ENCODE measurements at regions not wholly inside any gene's neighbourhood (a gene's known extent, or its start where the extent isn't known, plus 50 kb on each side); places are given as distances from the start of the nearest gene placed in this dataset.

DNA sequence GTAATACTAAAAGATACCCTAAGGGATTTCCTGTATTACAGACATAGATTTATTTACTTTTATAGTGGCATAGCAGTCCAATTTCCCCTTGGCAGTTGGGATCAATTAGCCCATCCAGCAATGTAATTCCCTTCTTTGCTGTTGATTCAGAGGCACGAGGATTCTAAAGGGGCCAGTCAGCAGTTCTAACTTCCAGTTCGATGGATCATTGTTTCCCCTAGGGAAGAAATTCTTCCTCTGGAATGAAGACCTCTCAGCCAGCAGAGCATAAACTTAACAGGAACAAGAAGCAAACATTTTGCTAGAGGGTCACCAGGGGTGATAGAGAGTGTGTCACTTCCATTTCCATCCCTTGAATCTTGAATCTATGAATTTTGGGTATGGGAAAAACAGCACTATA is 395.7 kb upstream of the NOVA1 start:
- no peaks in the 10 kb centered on the region for H3K36me3 ChIP-seq (ENCODE audit: control insufficient read depth in 2 of 2, insufficient read depth in 2 of 2, low read length in 1 of 2)
- H3K27ac ChIP-seq (ENCODE audit: low read depth in 2 of 2, low read length in 1 of 2), result no peak overlapping the region
- no peaks in the 10 kb centered on the region for H3K9me3 ChIP-seq (ENCODE audit: control insufficient read depth in 2 of 2, insufficient read depth in 1 of 2, low read depth in 1 of 2, low read length in 1 of 2)
- no peaks in the 10 kb centered on the region for H3K27me3 ChIP-seq (ENCODE audit: control insufficient read depth in 1 of 2, insufficient read depth in 2 of 2, low read length in 2 of 2)
- WGBS, 2 donors, result 17 to 41% methylated on average over 2 of the region's 2 CpGs
- no peak overlapping the region for H3K4me3 ChIP-seq (ENCODE audit: low read depth in 1 of 2, low read length in 2 of 2)
- no peaks in the 10 kb centered on the region for H3K4me1 ChIP-seq (ENCODE audit: control insufficient read depth in 2 of 2, insufficient read depth in 2 of 2, low read length in 1 of 2)

DNA sequence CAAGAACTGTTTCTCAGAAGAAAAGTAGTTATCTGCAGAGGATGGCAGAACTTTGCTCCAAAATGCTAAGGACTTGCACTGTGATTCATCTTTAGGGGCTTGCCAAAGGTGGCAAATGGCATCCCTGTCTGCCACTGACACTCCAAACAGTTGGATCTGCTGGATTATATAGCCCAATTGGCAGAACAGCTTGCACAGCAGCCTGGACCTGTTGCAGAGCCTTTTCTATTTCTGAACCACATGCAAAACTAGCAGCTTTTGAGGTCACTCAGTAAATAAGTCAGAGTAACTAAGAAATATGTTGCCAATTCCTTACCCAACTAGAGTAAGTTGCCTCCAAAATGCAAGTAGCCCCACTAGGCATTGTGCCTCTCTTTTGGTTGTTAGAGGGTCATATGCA is 397.5 kb upstream of the NOVA1 start:
- no peaks in the 10 kb centered on the region for H3K9me3 ChIP-seq (ENCODE audit: control insufficient read depth in 2 of 2, insufficient read depth in 1 of 2, low read depth in 1 of 2, low read length in 1 of 2)
- no peak overlapping the region for H3K27ac ChIP-seq (ENCODE audit: low read depth in 2 of 2, low read length in 1 of 2)
- no peaks in the 10 kb centered on the region for H3K36me3 ChIP-seq (ENCODE audit: control insufficient read depth in 2 of 2, insufficient read depth in 2 of 2, low read length in 1 of 2)
- no peaks in the 10 kb centered on the region for H3K4me1 ChIP-seq (ENCODE audit: control insufficient read depth in 2 of 2, insufficient read depth in 2 of 2, low read length in 1 of 2)
- H3K4me3 ChIP-seq (ENCODE audit: low read depth in 1 of 2, low read length in 2 of 2), result no peak overlapping the region
- H3K27me3 ChIP-seq (ENCODE audit: control insufficient read depth in 1 of 2, insufficient read depth in 2 of 2, low read length in 2 of 2), result no peaks in the 10 kb centered on the region

DNA sequence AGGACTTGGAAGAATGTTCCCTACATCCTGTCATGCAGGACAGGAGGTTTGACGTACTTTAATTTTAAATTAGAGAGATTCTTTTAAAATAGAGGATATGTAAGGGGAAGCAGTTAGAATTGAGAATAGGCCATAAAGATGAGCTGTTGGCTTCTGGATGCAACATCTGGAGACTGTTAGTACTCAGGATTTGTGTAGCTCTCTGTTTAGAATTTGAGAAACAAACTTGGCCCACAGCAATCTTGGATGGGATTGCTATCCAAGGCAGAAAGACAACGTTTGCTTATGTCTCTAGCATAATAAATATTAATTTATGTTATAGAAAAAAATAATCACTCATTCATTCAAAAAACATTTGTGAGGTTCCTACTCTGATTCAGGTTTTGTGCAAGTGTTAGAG is 398.4 kb upstream of the NOVA1 start:
- H3K4me1 ChIP-seq (ENCODE audit: control insufficient read depth in 2 of 2, insufficient read depth in 2 of 2, low read length in 1 of 2), result no peaks in the 10 kb centered on the region
- H3K27me3 ChIP-seq (ENCODE audit: control insufficient read depth in 1 of 2, insufficient read depth in 2 of 2, low read length in 2 of 2), result no peaks in the 10 kb centered on the region
- WGBS, 2 donors, result 42 to 52% methylated on average over 2 of the region's 2 CpGs
- H3K36me3 ChIP-seq (ENCODE audit: control insufficient read depth in 2 of 2, insufficient read depth in 2 of 2, low read length in 1 of 2), result no peaks in the 10 kb centered on the region
- H3K27ac ChIP-seq (ENCODE audit: low read depth in 2 of 2, low read length in 1 of 2), result no peak overlapping the region
- no peak overlapping the region for H3K4me3 ChIP-seq (ENCODE audit: low read depth in 1 of 2, low read length in 2 of 2)
- no peaks in the 10 kb centered on the region for H3K9me3 ChIP-seq (ENCODE audit: control insufficient read depth in 2 of 2, insufficient read depth in 1 of 2, low read depth in 1 of 2, low read length in 1 of 2)

DNA sequence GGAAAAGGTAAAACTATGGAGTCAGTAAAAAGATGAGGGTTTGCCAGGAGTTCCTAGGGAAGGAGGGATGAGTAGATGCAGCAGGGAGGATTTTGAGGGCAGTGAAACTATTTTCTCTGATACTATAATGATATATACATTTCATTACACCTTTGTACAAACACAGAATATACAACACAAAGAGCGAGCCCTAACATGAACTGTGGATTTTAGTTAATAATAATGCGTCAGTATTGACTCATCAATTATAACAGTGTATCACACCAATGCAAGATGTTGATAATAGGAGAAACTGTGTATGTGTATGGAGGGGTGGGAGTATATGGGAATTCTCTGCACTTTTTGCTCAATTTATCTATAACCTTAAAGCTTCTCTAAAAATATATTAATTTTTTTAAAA is 404.3 kb upstream of the NOVA1 start:
- Histone ChIP-seq H3K4me3 (ENCODE audit: low read depth in 1 of 2, low read length in 2 of 2) (no peak overlapping the region), H3K36me3 (ENCODE audit: control insufficient read depth in 2 of 2, insufficient read depth in 2 of 2, low read length in 1 of 2) (no peaks in the 10 kb centered on the region), H3K27me3 (ENCODE audit: control insufficient read depth in 1 of 2, insufficient read depth in 2 of 2, low read length in 2 of 2) (no peaks in the 10 kb centered on the region), H3K27ac (ENCODE audit: low read depth in 2 of 2, low read length in 1 of 2) (no peak overlapping the region), H3K4me1 (ENCODE audit: control insufficient read depth in 2 of 2, insufficient read depth in 2 of 2, low read length in 1 of 2) (no peaks in the 10 kb centered on the region), H3K9me3 (ENCODE audit: control insufficient read depth in 2 of 2, insufficient read depth in 1 of 2, low read depth in 1 of 2, low read length in 1 of 2) (no peaks in the 10 kb centered on the region)
- WGBS, 2 donors, result 65 to 76% methylated on average over 2 of the region's 2 CpGs

DNA sequence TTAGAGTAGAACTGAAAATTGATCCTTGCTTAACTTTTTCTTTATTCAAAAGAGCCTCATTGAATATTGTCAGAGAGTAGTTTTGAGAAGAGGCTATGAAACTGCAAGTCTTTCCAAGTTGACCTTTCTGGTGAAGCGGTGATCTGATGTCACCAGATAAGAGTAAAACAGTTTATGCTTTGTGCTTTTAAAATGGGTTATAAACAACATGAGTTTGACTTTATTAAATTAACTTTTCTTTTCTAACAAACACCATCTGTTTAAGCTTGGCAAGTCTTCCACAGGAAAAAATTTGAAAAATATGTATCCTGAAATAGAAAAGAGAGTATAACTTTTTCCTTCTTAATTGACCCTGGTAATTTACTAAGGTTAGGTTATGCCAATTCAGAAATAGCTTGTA is 408.7 kb upstream of the NOVA1 start:
- Histone ChIP-seq H3K36me3 (ENCODE audit: control insufficient read depth in 2 of 2, insufficient read depth in 2 of 2, low read length in 1 of 2) (no peaks in the 10 kb centered on the region), H3K4me1 (ENCODE audit: control insufficient read depth in 2 of 2, insufficient read depth in 2 of 2, low read length in 1 of 2) (no peaks in the 10 kb centered on the region), H3K27me3 (ENCODE audit: control insufficient read depth in 1 of 2, insufficient read depth in 2 of 2, low read length in 2 of 2) (no peaks in the 10 kb centered on the region), H3K9me3 (ENCODE audit: control insufficient read depth in 2 of 2, insufficient read depth in 1 of 2, low read depth in 1 of 2, low read length in 1 of 2) (no peaks in the 10 kb centered on the region), H3K4me3 (ENCODE audit: low read depth in 1 of 2, low read length in 2 of 2) (no peak overlapping the region), H3K27ac (ENCODE audit: low read depth in 2 of 2, low read length in 1 of 2) (no peak overlapping the region)
- WGBS, 2 donors, result 84% methylated on average over 1 of the region's 1 CpG

DNA sequence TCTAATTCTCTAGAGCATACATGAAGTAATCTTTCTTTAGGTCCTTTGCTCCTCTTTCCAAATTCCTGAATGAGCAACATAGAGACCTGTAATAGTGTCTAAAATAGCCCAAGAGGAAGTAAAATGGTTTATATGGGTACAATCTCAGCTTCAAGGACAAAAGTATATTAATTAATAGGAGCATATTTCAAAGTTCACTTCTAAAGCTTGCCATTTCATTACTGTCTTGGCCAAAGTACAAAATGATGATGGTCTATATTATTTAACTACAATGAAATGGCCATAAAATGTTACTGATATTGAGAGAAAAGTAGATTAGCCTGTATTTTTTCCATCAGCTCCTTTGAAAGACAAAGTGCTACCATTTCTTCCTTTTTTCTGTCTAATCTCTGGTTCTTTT is 410.4 kb upstream of the NOVA1 start:
- Histone ChIP-seq H3K36me3 (ENCODE audit: control insufficient read depth in 2 of 2, insufficient read depth in 2 of 2, low read length in 1 of 2) (no peaks in the 10 kb centered on the region), H3K4me3 (ENCODE audit: low read depth in 1 of 2, low read length in 2 of 2) (no peak overlapping the region), H3K27me3 (ENCODE audit: control insufficient read depth in 1 of 2, insufficient read depth in 2 of 2, low read length in 2 of 2) (no peaks in the 10 kb centered on the region), H3K9me3 (ENCODE audit: control insufficient read depth in 2 of 2, insufficient read depth in 1 of 2, low read depth in 1 of 2, low read length in 1 of 2) (no peaks in the 10 kb centered on the region), H3K27ac (ENCODE audit: low read depth in 2 of 2, low read length in 1 of 2) (no peak overlapping the region), H3K4me1 (ENCODE audit: control insufficient read depth in 2 of 2, insufficient read depth in 2 of 2, low read length in 1 of 2) (no peaks in the 10 kb centered on the region)

DNA sequence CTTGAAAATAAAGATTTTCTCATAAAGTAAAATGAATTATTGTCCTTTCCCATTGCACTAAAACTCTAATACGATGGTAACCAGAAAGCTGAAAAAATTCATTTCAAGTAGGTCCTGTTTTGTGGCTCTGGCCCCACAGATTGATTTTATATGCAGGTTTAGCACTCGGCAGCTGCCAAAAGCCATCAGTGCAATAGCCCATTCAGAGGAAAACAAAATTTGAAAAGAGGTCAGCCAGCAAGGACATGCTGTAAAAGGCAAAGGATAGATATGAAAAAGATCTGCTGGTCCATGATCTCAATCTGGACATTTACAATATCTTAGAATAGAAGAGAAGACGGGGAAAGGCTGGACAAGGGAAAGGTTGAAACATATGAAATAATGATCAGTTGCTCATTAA is 414.8 kb upstream of the NOVA1 start:
- Histone ChIP-seq H3K27ac (ENCODE audit: low read depth in 2 of 2, low read length in 1 of 2) (no peak overlapping the region), H3K36me3 (ENCODE audit: control insufficient read depth in 2 of 2, insufficient read depth in 2 of 2, low read length in 1 of 2) (no peaks in the 10 kb centered on the region), H3K4me1 (ENCODE audit: control insufficient read depth in 2 of 2, insufficient read depth in 2 of 2, low read length in 1 of 2) (no peaks in the 10 kb centered on the region), H3K27me3 (ENCODE audit: control insufficient read depth in 1 of 2, insufficient read depth in 2 of 2, low read length in 2 of 2) (no peaks in the 10 kb centered on the region), H3K9me3 (ENCODE audit: control insufficient read depth in 2 of 2, insufficient read depth in 1 of 2, low read depth in 1 of 2, low read length in 1 of 2) (no peaks in the 10 kb centered on the region), H3K4me3 (ENCODE audit: low read depth in 1 of 2, low read length in 2 of 2) (no peak overlapping the region)
- 80 to 82% methylated on average over 3 of the region's 3 CpGs for WGBS, 2 donors

DNA sequence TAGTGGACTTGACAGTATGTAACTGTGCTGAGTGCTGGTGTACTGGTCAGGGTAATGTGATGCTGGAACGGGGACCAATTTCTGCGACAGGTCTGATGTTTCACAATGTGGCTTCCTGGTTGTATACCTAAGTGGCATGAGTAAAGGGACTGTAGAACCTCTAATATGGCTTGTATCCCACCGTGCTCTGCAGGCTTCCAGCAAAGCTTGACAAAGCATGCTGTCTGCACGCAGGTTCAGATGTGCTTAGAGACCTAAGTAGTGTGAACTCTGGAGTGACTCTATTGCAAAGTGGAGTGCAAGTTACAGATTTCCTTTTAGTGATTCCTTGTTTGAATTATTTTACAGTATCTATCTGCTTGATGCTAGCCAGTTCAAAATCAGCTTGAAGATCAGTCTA is 415.8 kb upstream of the NOVA1 start:
- WGBS, 2 donors, result 83 to 86% methylated on average over 4 of the region's 4 CpGs
- Histone ChIP-seq H3K9me3 (ENCODE audit: control insufficient read depth in 2 of 2, insufficient read depth in 1 of 2, low read depth in 1 of 2, low read length in 1 of 2) (no peaks in the 10 kb centered on the region), H3K4me1 (ENCODE audit: control insufficient read depth in 2 of 2, insufficient read depth in 2 of 2, low read length in 1 of 2) (no peaks in the 10 kb centered on the region), H3K4me3 (ENCODE audit: low read depth in 1 of 2, low read length in 2 of 2) (no peak overlapping the region), H3K36me3 (ENCODE audit: control insufficient read depth in 2 of 2, insufficient read depth in 2 of 2, low read length in 1 of 2) (no peaks in the 10 kb centered on the region), H3K27me3 (ENCODE audit: control insufficient read depth in 1 of 2, insufficient read depth in 2 of 2, low read length in 2 of 2) (no peaks in the 10 kb centered on the region), H3K27ac (ENCODE audit: low read depth in 2 of 2, low read length in 1 of 2) (no peak overlapping the region)

DNA sequence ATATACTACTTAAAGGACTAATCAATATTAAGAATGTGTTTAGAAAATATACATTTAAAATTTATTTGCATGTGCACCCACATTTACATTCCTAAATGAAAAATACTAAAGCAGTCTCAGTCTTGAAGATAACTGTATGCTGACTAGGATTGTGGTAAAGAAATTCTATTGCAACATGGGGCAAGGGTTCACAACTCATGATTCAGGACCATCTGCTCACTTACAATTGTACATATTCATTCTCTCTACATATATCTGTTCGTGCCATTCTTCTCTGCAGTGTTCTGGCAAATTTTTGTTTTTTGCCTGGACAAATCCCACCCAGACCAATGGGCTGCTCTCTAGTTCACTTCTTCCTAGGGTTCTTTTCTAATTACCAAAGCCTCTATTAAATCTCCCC is 417.2 kb upstream of the NOVA1 start:
- Histone ChIP-seq H3K36me3 (ENCODE audit: control insufficient read depth in 2 of 2, insufficient read depth in 2 of 2, low read length in 1 of 2) (no peaks in the 10 kb centered on the region), H3K27me3 (ENCODE audit: control insufficient read depth in 1 of 2, insufficient read depth in 2 of 2, low read length in 2 of 2) (no peaks in the 10 kb centered on the region), H3K9me3 (ENCODE audit: control insufficient read depth in 2 of 2, insufficient read depth in 1 of 2, low read depth in 1 of 2, low read length in 1 of 2) (no peaks in the 10 kb centered on the region), H3K4me1 (ENCODE audit: control insufficient read depth in 2 of 2, insufficient read depth in 2 of 2, low read length in 1 of 2) (no peaks in the 10 kb centered on the region), H3K27ac (ENCODE audit: low read depth in 2 of 2, low read length in 1 of 2) (no peak overlapping the region), H3K4me3 (ENCODE audit: low read depth in 1 of 2, low read length in 2 of 2) (no peak overlapping the region)
- 67 to 80% methylated on average over 1 of the region's 1 CpG for WGBS, 2 donors

DNA sequence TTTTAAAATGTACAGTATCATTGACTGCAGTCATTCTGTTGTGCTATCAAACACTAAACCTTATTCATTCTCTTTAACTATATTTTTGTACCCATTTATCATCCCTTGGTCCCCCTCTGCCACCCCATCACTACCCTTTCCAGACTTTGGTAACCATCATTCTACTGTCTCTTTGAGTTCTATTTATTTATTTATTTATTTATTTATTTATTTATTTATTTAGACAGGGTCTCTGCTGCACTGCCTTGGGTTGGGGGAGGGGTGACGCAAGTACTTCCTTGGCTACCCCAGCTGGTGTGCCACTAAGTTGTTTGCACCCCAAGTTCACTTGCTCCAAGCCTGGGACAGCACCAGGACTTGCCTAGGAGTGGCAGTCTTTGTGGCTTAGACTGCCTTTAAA is 427.8 kb upstream of the NOVA1 start:
- Histone ChIP-seq H3K9me3 (ENCODE audit: control insufficient read depth in 2 of 2, insufficient read depth in 1 of 2, low read depth in 1 of 2, low read length in 1 of 2) (no peaks in the 10 kb centered on the region), H3K27me3 (ENCODE audit: control insufficient read depth in 1 of 2, insufficient read depth in 2 of 2, low read length in 2 of 2) (no peaks in the 10 kb centered on the region), H3K4me3 (ENCODE audit: low read depth in 1 of 2, low read length in 2 of 2) (no peak overlapping the region), H3K27ac (ENCODE audit: low read depth in 2 of 2, low read length in 1 of 2) (no peak overlapping the region), H3K36me3 (ENCODE audit: control insufficient read depth in 2 of 2, insufficient read depth in 2 of 2, low read length in 1 of 2) (no peaks in the 10 kb centered on the region), H3K4me1 (ENCODE audit: control insufficient read depth in 2 of 2, insufficient read depth in 2 of 2, low read length in 1 of 2) (no peaks in the 10 kb centered on the region)
- 95 to 100% methylated on average over 1 of the region's 1 CpG for WGBS, 2 donors

Measured in esophagus (tissue), 2 donors.